ENCODE measurements at regions not wholly inside any gene's neighbourhood (a gene's known extent, or its start where the extent isn't known, plus 50 kb on each side); places are given as distances from the start of the nearest gene placed in this dataset.

GRCh38 chr15:59814409-59814808 is 125.3 kb upstream of the BNIP2 start:
- peaks cover 7 to 10% (median 8%) of the 10 kb centered on the region in 3 donors for H3K27me3 Mint-ChIP-seq (ENCODE audit: low read depth in 3 of 3)
- no peak for DNase-seq
- no peaks in the 10 kb centered on the region for H3K36me3 ChIP-seq (replicated peaks in 1 of 2; ENCODE audit: control insufficient read depth in 1 of 2, insufficient read depth in 2 of 2, low read length in 2 of 2)
- no peak overlapping the region for H3K4me2 ChIP-seq (replicated peaks; ENCODE audit: extremely low read depth, low read length, poor library complexity, severe bottlenecking)
- no peaks in the 10 kb centered on the region for H3K36me3 Mint-ChIP-seq
- no peak overlapping the region for H3K27ac Mint-ChIP-seq
- no peaks in the 10 kb centered on the region for H3K9me3 ChIP-seq (replicated peaks in 1 of 2; ENCODE audit: control insufficient read depth in 1 of 2, insufficient read depth in 1 of 2, low read length in 2 of 2)
- H4K20me1 ChIP-seq (ENCODE audit: insufficient read depth, low read length): no peaks in the 10 kb centered on the region
- no peaks in the 10 kb centered on the region for H3K4me1 Mint-ChIP-seq
- WGBS (ENCODE audit: insufficient coverage): 36% methylated on average over 6 of the region's 8 CpGs
- no peaks in the 10 kb centered on the region for H3K4me1 ChIP-seq (ENCODE audit: control insufficient read depth in 1 of 2, insufficient read depth in 2 of 2, low read length in 2 of 2)
- peak overlapping the region in 1 of 2 donors; percentile 47 for H3K4me3 Mint-ChIP-seq
- H3K9me3 Mint-ChIP-seq: peaks cover 0 to 2% (median 0%) of the 10 kb centered on the region in 7 donors
- no peak overlapping the region for H3K4me3 ChIP-seq (replicated peaks in 1 of 3; ENCODE audit: low read depth in 2 of 3, low read length in 3 of 3)
- no peak overlapping the region for H3K27ac ChIP-seq (ENCODE audit: low read depth in 1 of 2, low read length in 2 of 2)
- H3K9ac ChIP-seq (ENCODE audit: insufficient read depth, low read length, poor library complexity, severe bottlenecking): no peak overlapping the region
- intact Hi-C loops (cut with micrococcal nuclease): no loop called here
- no peak for TF ChIP-seq CTCF (IDR thresholded peaks at IDR 0.05)
- H3K79me2 ChIP-seq (ENCODE audit: insufficient read depth, low read length): no peaks in the 10 kb centered on the region
- H2AFZ ChIP-seq (ENCODE audit: insufficient read depth, low read depth, low read length, poor library complexity, severe bottlenecking): no peak overlapping the region
- H3K27me3 ChIP-seq (ENCODE audit: control insufficient read depth in 2 of 2, insufficient read depth in 2 of 2, low read length in 2 of 2): peaks cover 3 to 5% of the 10 kb centered on the region in 2 donors

GRCh38 chr15:59812889-59813288 is 123.8 kb upstream of the BNIP2 start:
- Histone ChIP-seq H4K20me1 (ENCODE audit: insufficient read depth, low read length) (no peaks in the 10 kb centered on the region), H3K4me3 (replicated peaks in 1 of 3; ENCODE audit: low read depth in 2 of 3, low read length in 3 of 3) (no peak overlapping the region), H2AFZ (ENCODE audit: insufficient read depth, low read depth, low read length, poor library complexity, severe bottlenecking) (no peak overlapping the region), H3K27ac (ENCODE audit: low read depth in 1 of 2, low read length in 2 of 2) (no peak overlapping the region), H3K9ac (ENCODE audit: insufficient read depth, low read length, poor library complexity, severe bottlenecking) (no peak overlapping the region), H3K79me2 (ENCODE audit: insufficient read depth, low read length) (no peaks in the 10 kb centered on the region), H3K4me1 (ENCODE audit: control insufficient read depth in 1 of 2, insufficient read depth in 2 of 2, low read length in 2 of 2) (no peaks in the 10 kb centered on the region), H3K36me3 (replicated peaks in 1 of 2; ENCODE audit: control insufficient read depth in 1 of 2, insufficient read depth in 2 of 2, low read length in 2 of 2) (no peaks in the 10 kb centered on the region), H3K27me3 (ENCODE audit: control insufficient read depth in 2 of 2, insufficient read depth in 2 of 2, low read length in 2 of 2) (peaks cover 3 to 5% of the 10 kb centered on the region in 2 donors), H3K9me3 (replicated peaks in 1 of 2; ENCODE audit: control insufficient read depth in 1 of 2, insufficient read depth in 1 of 2, low read length in 2 of 2) (no peaks in the 10 kb centered on the region), H3K4me2 (replicated peaks; ENCODE audit: extremely low read depth, low read length, poor library complexity, severe bottlenecking) (no peak overlapping the region)
- Mint-ChIP-seq H3K4me1 (no peaks in the 10 kb centered on the region), H3K27ac (no peak overlapping the region), H3K4me3 (no peak overlapping the region), H3K36me3 (no peaks in the 10 kb centered on the region), H3K27me3 (ENCODE audit: low read depth in 3 of 3) (peaks cover 7 to 10% (median 7%) of the 10 kb centered on the region in 3 donors), H3K9me3 (peaks cover 0 to 4% (median 0%) of the 10 kb centered on the region in 7 donors)
- no peak for TF ChIP-seq CTCF (IDR thresholded peaks at IDR 0.05)
- no peak for DNase-seq
- intact Hi-C loops (cut with micrococcal nuclease): no loop called here
- no CpG with 5 or more reads among the region's 1 CpG for whole genome bisulfite sequencing (ENCODE audit: insufficient coverage)
